ENCODE measurements at regions not wholly inside any gene's neighbourhood (a gene's known extent, or its start where the extent isn't known, plus 50 kb on each side); places are given as distances from the start of the nearest gene placed in this dataset.

- no peak for TF ChIP-seq CTCF (IDR thresholded peaks at IDR 0.05; ENCODE audit: insufficient read depth, low read length)
- H3K4me3 ChIP-seq (ENCODE audit: low read depth, low read length), result no peak overlapping the region
- no peak for DNase-seq (ENCODE audit: low read depth)
These were observed 522.5 kb downstream of the GALR1 start for GRCh38 chr18:77772177-77772576.

GRCh38 chr18:77776104-77776503, 526.5 kb downstream of the GALR1 start:
- no peak for TF ChIP-seq CTCF (IDR thresholded peaks at IDR 0.05; ENCODE audit: insufficient read depth, low read length)
- H3K4me3 ChIP-seq (ENCODE audit: low read depth, low read length), result no peak overlapping the region
- no peak for DNase-seq (ENCODE audit: low read depth)

- no peak for TF ChIP-seq CTCF (IDR thresholded peaks at IDR 0.05; ENCODE audit: insufficient read depth, low read length)
- DNase-seq (ENCODE audit: low read depth), result no peak
- H3K4me3 ChIP-seq (ENCODE audit: low read depth, low read length), result no peak overlapping the region
These were observed 527.5 kb downstream of the GALR1 start for GRCh38 chr18:77777163-77777562.

- DNase-seq (ENCODE audit: low read depth), result no peak
- H3K4me3 ChIP-seq (ENCODE audit: low read depth, low read length), result no peak overlapping the region
- no peak for TF ChIP-seq CTCF (IDR thresholded peaks at IDR 0.05; ENCODE audit: insufficient read depth, low read length)
These were observed 535.2 kb downstream of the GALR1 start for GRCh38 chr18:77784759-77785379.

- no peak for DNase-seq (ENCODE audit: low read depth)
- H3K4me3 ChIP-seq (ENCODE audit: low read depth, low read length), result no peak overlapping the region
- no peak for TF ChIP-seq CTCF (IDR thresholded peaks at IDR 0.05; ENCODE audit: insufficient read depth, low read length)
These were observed 535.8 kb downstream of the GALR1 start for GRCh38 chr18:77785415-77785975.

GRCh38 chr18:77803024-77803423, 553.4 kb downstream of the GALR1 start:
- no peak for TF ChIP-seq CTCF (IDR thresholded peaks at IDR 0.05; ENCODE audit: insufficient read depth, low read length)
- no peak for DNase-seq (ENCODE audit: low read depth)
- no peak overlapping the region for H3K4me3 ChIP-seq (ENCODE audit: low read depth, low read length)

GRCh38 chr18:77804382-77804781, 554.7 kb downstream of the GALR1 start:
- no peak for DNase-seq (ENCODE audit: low read depth)
- H3K4me3 ChIP-seq (ENCODE audit: low read depth, low read length), result no peak overlapping the region
- TF ChIP-seq CTCF (IDR thresholded peaks at IDR 0.05; ENCODE audit: insufficient read depth, low read length), result no peak

Data from fibroblast of the aortic adventitia (primary cell).